GM12878 (cell line): ENCODE measurements at regions not wholly inside any gene's neighbourhood (a gene's known extent, or its start where the extent isn't known, plus 50 kb on each side); places are given as distances from the start of the nearest gene placed in this dataset.

ENCODE experiments used
- ATAC-seq: fragments of 200-7000 bp; cut with Tn5 transposase; 3 replicates; pipeline ENCODE4 v1.9.1; 2020; ENCODE audit warnings: mild to moderate bottlenecking, moderate library complexity
- BruUV-seq: library from RNA; stranded (reverse); fragments of 400-500 nt; replicated peaks from 2 replicates; lab custom pipeline; 2021; lab: Mats Ljungman, UMichigan
- CTCF ChIA-PET: fragments of 300-600 bp; sonication (Branson Sonifier 250); formaldehyde crosslinking; extraction: SDS; loops from one replicate; lab custom pipeline; 2021; ENCODE audit warnings: inconsistent platforms; lab: Yijun Ruan, JAX
- POLR2A ChIA-PET: fragments of 350-600 bp; formaldehyde crosslinking; extraction: SDS; loops from one replicate; lab custom pipeline; 2021; ENCODE audit warnings: inconsistent platforms; lab: Charles Lee
- RAD21 ChIA-PET: fragments of 300-600 bp; sonication (Branson Sonifier 250); formaldehyde crosslinking; loops from one replicate; lab custom pipeline; 2023; ENCODE audit warnings: antibody characterized with exemption; ENCODE audit not compliant: unreplicated experiment; lab: Charles Lee
- SMC1A ChIA-PET: fragments of 300-600 bp; sonication (Branson Sonifier 250); formaldehyde crosslinking; loops from one replicate; lab custom pipeline; 2023; ENCODE audit not compliant: unreplicated experiment, uncharacterized antibody; lab: Charles Lee
- DNase-seq: peaks from one replicate; pipeline ENCODE4 v3.0.0-alpha.2; 2011; ENCODE audit warnings: low read depth, low spot score
- FAIRE-seq: peaks from 3 replicates; lab custom pipeline; 2011; peaks lifted over from hg19 to GRCh38; lab: Jason Lieb, UNC
- H2AFZ ChIP-seq: 2 replicates; pipeline ENCODE4 v1.6.0; 2011; ENCODE audit warnings: low read depth, low read length, control low read depth; ENCODE audit not compliant: control insufficient read depth
- H3K27ac ChIP-seq: 2 replicates; pipeline ENCODE4 v1.5.1; 2011; ENCODE audit warnings: control low read depth; ENCODE audit not compliant: control insufficient read depth, insufficient read depth
- H3K27me3 ChIP-seq, 2 experiments: replicated peaks in 1 of 2; 2 replicates each; pipeline versions ENCODE4 v1.6.0 to v1.6.1; 2011; ENCODE audit warnings: low read length in 1 of 2; ENCODE audit not compliant: control insufficient read depth in 2 of 2, insufficient read depth in 2 of 2
- H3K36me3 ChIP-seq, 2 experiments: 2 replicates each; pipeline ENCODE4 v1.5.1; 2011; ENCODE audit warnings: low read length in 1 of 2; ENCODE audit not compliant: control insufficient read depth in 2 of 2, insufficient read depth in 2 of 2
- H3K4me1 ChIP-seq: 2 replicates; pipeline ENCODE4 v1.6.1; 2011; ENCODE audit warnings: mild to moderate bottlenecking, low read length, moderate library complexity, mixed read lengths; ENCODE audit not compliant: control insufficient read depth, insufficient read depth
- H3K4me2 ChIP-seq: 2 replicates; pipeline ENCODE4 v1.6.0; 2011; ENCODE audit warnings: control low read depth; ENCODE audit not compliant: control insufficient read depth, insufficient read depth
- H3K4me3 ChIP-seq: fragments of 200-600 bp; sonication (generic); 2 replicates; pipeline ENCODE4 v1.5.1; 2016
- H3K79me2 ChIP-seq: 2 replicates; pipeline ENCODE4 v1.6.0; 2011; ENCODE audit warnings: low read length; ENCODE audit not compliant: control insufficient read depth, insufficient read depth
- H3K9ac ChIP-seq: 2 replicates; pipeline ENCODE4 v1.8.0; 2011; ENCODE audit warnings: low read length, control low read depth, mixed read lengths; ENCODE audit not compliant: control insufficient read depth, insufficient read depth
- H3K9me3 ChIP-seq: replicated peaks from 3 replicates; pipeline ENCODE4 v1.5.1; 2011; ENCODE audit warnings: mild to moderate bottlenecking, low read length; ENCODE audit not compliant: control insufficient read depth, insufficient read depth
- H4K20me1 ChIP-seq: 2 replicates; pipeline ENCODE4 v1.6.0; 2011; ENCODE audit not compliant: control insufficient read depth, insufficient read depth
- ATF2 ChIP-seq: IDR thresholded peaks from 2 replicates; pipeline ENCODE4 v1.6.1; 2012; ENCODE audit warnings: low read length, inconsistent platforms
- CBX5 ChIP-seq: sonication (generic); IDR thresholded peaks from 2 replicates; pipeline ENCODE4 v1.6.1; 2016; ENCODE audit warnings: low read depth, moderate library complexity, mild to moderate bottlenecking, inconsistent platforms
- CHD1 ChIP-seq: IDR thresholded peaks from 2 replicates; pipeline ENCODE4 v1.6.1; 2012; ENCODE audit warnings: low read depth, low read length, improper control_type of control experiment
- E4F1 ChIP-seq: fragments of 450-650 bp; IDR thresholded peaks from 2 replicates; pipeline ENCODE4 v1.6.1; 2018; ENCODE audit warnings: borderline replicate concordance, mild to moderate bottlenecking; ENCODE audit not compliant: partially characterized antibody
- IRF3 ChIP-seq: fragments of 450-650 bp; IDR thresholded peaks from 2 replicates; pipeline ENCODE4 v1.6.1; 2014; ENCODE audit warnings: mild to moderate bottlenecking
- IRF5 ChIP-seq: fragments of 450-650 bp; IDR thresholded peaks from 2 replicates; pipeline ENCODE4 v1.6.1; 2017; ENCODE audit warnings: borderline replicate concordance
- NFIC ChIP-seq: IDR thresholded peaks from 2 replicates; pipeline ENCODE4 v1.6.1; 2012; ENCODE audit warnings: low read depth, mild to moderate bottlenecking, inconsistent platforms, low read length, moderate library complexity
- NR2C2 ChIP-seq: IDR thresholded peaks from 2 replicates; pipeline ENCODE4 v1.6.1; 2011; ENCODE audit warnings: borderline replicate concordance, low read depth; ENCODE audit not compliant: control insufficient read depth, insufficient read length
- RB1 ChIP-seq: fragments of 450-650 bp; formaldehyde crosslinking; IDR thresholded peaks from 2 replicates; pipeline ENCODE4 v1.6.1; 2017; ENCODE audit warnings: mild to moderate bottlenecking, borderline replicate concordance
- RUNX3 ChIP-seq: IDR thresholded peaks from 2 replicates; pipeline ENCODE4 v1.6.1; 2012; ENCODE audit warnings: low read length, inconsistent platforms
- SMC3 ChIP-seq: IDR thresholded peaks from 2 replicates; pipeline ENCODE4 v1.6.1; 2011; ENCODE audit warnings: low read length, improper control_type of control experiment, borderline replicate concordance
- ZBTB4 ChIP-seq: fragments of 450-650 bp; formaldehyde crosslinking; IDR thresholded peaks from 2 replicates; pipeline ENCODE4 v1.4.0; 2022; ENCODE audit warnings: mild to moderate bottlenecking, moderate library complexity
- WGBS: methylation state at CpG from one replicate; pipeline ENCODE4 v1.1.6; 2016; ENCODE audit warnings: low lambda C conversion rate; ENCODE audit not compliant: insufficient replicate concordance, insufficient coverage; ENCODE audit errors: missing lambda C conversion rate; 5-methylcytosine and 5-hydroxymethylcytosine counted together
- in situ Hi-C: fragments of 300-500 bp; cut with MboI; formaldehyde crosslinking; loops from 9 replicates; pipeline ENCODE4 v1.14.3; 2018; ENCODE audit warnings: mixed read lengths
- intact Hi-C: fragments of 100-400 bp; cut with micrococcal nuclease; formaldehyde crosslinking; loops from one replicate; pipeline ENCODE4 v1.14.2; 2022; ENCODE audit not compliant: unreplicated experiment

GRCh38 chr15:29997499-29997898, 85.3 kb upstream of the GOLGA8J start (continued):
- TF ChIP-seq IRF3 (no peak), CBX5 (no peak)

- H3K9ac ChIP-seq = no peak overlapping the region
- ChIA-PET SMC1A (no interaction called here), POLR2A (no interaction called here), CTCF (no interaction called here), RAD21 (no interaction called here)
- no peak for ATAC-seq
- H3K9me3 ChIP-seq = no peaks in the 10 kb centered on the region
- H3K4me3 ChIP-seq = no peak overlapping the region
- BruUV-seq = no TSS peak
- FAIRE-seq = no peak
- TF ChIP-seq IRF3 = no peak
- TF ChIP-seq SMC3 = no peak
- TF ChIP-seq ATF2 = no peak
- no peak for TF ChIP-seq RUNX3
- TF ChIP-seq NFIC = no peak
- TF ChIP-seq ZBTB4 (CRISPR knock-in tag) = no peak
- no peak for TF ChIP-seq CHD1
- no peak for TF ChIP-seq NR2C2
- TF ChIP-seq E4F1 = no peak
- TF ChIP-seq RB1 = no peak
- no peak for TF ChIP-seq IRF5
- H4K20me1 ChIP-seq = no peaks in the 10 kb centered on the region
- H3K36me3 ChIP-seq = no peaks in the 10 kb centered on the region
- H2AFZ ChIP-seq = no peak overlapping the region
- WGBS = 6% methylated on average over 5 of the region's 5 CpGs
- no peaks in the 10 kb centered on the region for H3K79me2 ChIP-seq
- no peaks in the 10 kb centered on the region for H3K27me3 ChIP-seq
- in situ Hi-C loops (no loop called here), intact Hi-C loops (no loop called here)
- no peaks in the 10 kb centered on the region for H3K4me1 ChIP-seq
- no peak for DNase-seq
- no peak overlapping the region for H3K4me2 ChIP-seq
- H3K27ac ChIP-seq = no peak overlapping the region
Measured at GRCh38 chr15:29994284-29994683, 88.5 kb upstream of the GOLGA8J start.
